OCI-LY1 (cell line): ENCODE measurements at regions not wholly inside any gene's neighbourhood (a gene's known extent, or its start where the extent isn't known, plus 50 kb on each side); places are given as distances from the start of the nearest gene placed in this dataset.

Experiments used
- EZH2 ChIP-seq: fragments of 200-600 bp; sonication (generic), shearing (Covaris generic); IDR thresholded peaks from 2 replicates; pipeline ENCODE4 v1.8.0; 2017; ENCODE audit warnings: borderline replicate concordance, mixed run types, mild to moderate bottlenecking, antibody characterized with exemption, low read length, moderate library complexity, mixed read lengths
- TF ChIP-seq, protein P1 (sequence below): fragments of 200-600 bp; sonication (generic), shearing (Covaris generic); IDR thresholded peaks from 2 replicates; pipeline ENCODE4 v1.5.1; 2017; ENCODE audit warnings: mild to moderate bottlenecking, antibody characterized with exemption, low read length, moderate library complexity, mixed read lengths

DNA sequence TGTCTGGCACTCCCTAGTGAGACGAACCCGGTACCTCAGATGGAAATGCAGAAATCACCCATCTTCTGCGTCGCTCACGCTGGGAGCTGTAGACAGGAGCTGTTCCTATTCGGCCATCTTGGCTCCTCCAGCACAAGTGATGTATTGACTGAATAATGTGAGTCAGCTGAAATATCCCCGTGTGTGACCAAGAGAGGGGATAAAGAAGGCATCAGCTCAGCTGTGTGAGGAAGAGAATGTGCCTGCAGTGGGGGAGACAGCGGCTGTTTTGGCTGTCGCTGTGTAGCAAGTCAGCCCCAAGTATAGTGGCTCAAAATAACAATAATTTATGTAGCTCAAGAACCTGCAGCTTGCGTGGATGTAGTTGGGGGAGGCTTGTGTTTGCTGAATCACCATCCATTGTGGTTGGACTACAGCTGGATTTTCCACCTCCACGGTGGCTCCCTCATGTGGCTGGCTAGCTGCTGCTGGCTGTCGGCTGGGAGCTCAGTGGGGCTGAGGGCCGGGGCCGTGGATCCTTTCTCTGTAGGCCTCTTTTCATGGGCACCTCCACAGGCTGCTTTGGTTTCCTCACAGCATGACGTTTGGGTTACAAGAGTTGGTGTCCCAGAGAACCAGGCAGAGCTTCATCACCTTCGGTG is 434.5 kb downstream of the CCSER2 start:
- TF ChIP-seq, protein P1, sequence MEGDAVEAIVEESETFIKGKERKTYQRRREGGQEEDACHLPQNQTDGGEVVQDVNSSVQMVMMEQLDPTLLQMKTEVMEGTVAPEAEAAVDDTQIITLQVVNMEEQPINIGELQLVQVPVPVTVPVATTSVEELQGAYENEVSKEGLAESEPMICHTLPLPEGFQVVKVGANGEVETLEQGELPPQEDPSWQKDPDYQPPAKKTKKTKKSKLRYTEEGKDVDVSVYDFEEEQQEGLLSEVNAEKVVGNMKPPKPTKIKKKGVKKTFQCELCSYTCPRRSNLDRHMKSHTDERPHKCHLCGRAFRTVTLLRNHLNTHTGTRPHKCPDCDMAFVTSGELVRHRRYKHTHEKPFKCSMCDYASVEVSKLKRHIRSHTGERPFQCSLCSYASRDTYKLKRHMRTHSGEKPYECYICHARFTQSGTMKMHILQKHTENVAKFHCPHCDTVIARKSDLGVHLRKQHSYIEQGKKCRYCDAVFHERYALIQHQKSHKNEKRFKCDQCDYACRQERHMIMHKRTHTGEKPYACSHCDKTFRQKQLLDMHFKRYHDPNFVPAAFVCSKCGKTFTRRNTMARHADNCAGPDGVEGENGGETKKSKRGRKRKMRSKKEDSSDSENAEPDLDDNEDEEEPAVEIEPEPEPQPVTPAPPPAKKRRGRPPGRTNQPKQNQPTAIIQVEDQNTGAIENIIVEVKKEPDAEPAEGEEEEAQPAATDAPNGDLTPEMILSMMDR: no peak
- no peak for TF ChIP-seq EZH2
